Smooth muscle cell (in vitro differentiated cells): ENCODE measurements at regions not wholly inside any gene's neighbourhood (a gene's known extent, or its start where the extent isn't known, plus 50 kb on each side); places are given as distances from the start of the nearest gene placed in this dataset.

ENCODE experiments used
- DNase-seq: peaks from one replicate; lab custom pipeline; 2025; ENCODE audit not compliant: unreplicated experiment; lab: John Stamatoyannopoulos, UW
- H2AFZ ChIP-seq: fragments of 200-600 bp; sonication (generic); 2 replicates; pipeline ENCODE4 v1.6.0; 2016; ENCODE audit warnings: antibody characterized with exemption, low read depth, mild to moderate bottlenecking
- H3F3A ChIP-seq: fragments of 200-600 bp; sonication (generic); 2 replicates; pipeline ENCODE4 v1.6.0; 2017; ENCODE audit warnings: antibody characterized with exemption, low read depth
- H3K27ac ChIP-seq: fragments of 200-600 bp; sonication (generic); 2 replicates; pipeline ENCODE4 v1.5.1; 2016; ENCODE audit warnings: low read depth, mild to moderate bottlenecking
- H3K27me3 ChIP-seq: fragments of 200-600 bp; sonication (generic); 2 replicates; pipeline ENCODE4 v1.6.1; 2016; ENCODE audit warnings: low read depth, mild to moderate bottlenecking
- H3K36me3 ChIP-seq: fragments of 200-600 bp; sonication (generic); 2 replicates; pipeline ENCODE4 v1.5.1; 2016; ENCODE audit warnings: low read depth
- H3K4me1 ChIP-seq: fragments of 200-600 bp; sonication (generic); 2 replicates; pipeline ENCODE4 v1.5.1; 2016; ENCODE audit warnings: low read depth
- H3K4me2 ChIP-seq: fragments of 200-600 bp; sonication (generic); 2 replicates; pipeline ENCODE4 v1.6.0; 2016; ENCODE audit warnings: mild to moderate bottlenecking
- H3K4me3 ChIP-seq: fragments of 200-600 bp; sonication (generic); 2 replicates; pipeline ENCODE4 v1.5.1; 2016; ENCODE audit warnings: mild to moderate bottlenecking
- H3K79me2 ChIP-seq: fragments of 200-600 bp; sonication (generic); 2 replicates; pipeline ENCODE4 v1.6.0; 2016; ENCODE audit warnings: low read depth, mild to moderate bottlenecking
- H3K9ac ChIP-seq: fragments of 200-600 bp; sonication (generic); 2 replicates; pipeline ENCODE4 v1.6.0; 2016; ENCODE audit warnings: low read depth
- H3K9me3 ChIP-seq: fragments of 200-600 bp; sonication (generic); replicated peaks from 2 replicates; pipeline ENCODE4 v1.5.1; 2016; ENCODE audit warnings: low read depth
- H4K20me1 ChIP-seq: fragments of 200-600 bp; sonication (generic); 2 replicates; pipeline ENCODE4 v1.6.0; 2016; ENCODE audit warnings: low read depth
- CTCF ChIP-seq: fragments of 200-600 bp; sonication (generic); IDR thresholded peaks from 2 replicates; pipeline ENCODE4 v1.5.1; 2017; ENCODE audit warnings: borderline replicate concordance, mild to moderate bottlenecking, antibody characterized with exemption; ENCODE audit not compliant: insufficient read depth, poor library complexity, severe bottlenecking
- WGBS: methylation state at CpG from one replicate; pipeline ENCODE4 v1.1.7; 2016; ENCODE audit warnings: low lambda C conversion rate; 5-methylcytosine and 5-hydroxymethylcytosine counted together

- H3K36me3 ChIP-seq, result no peaks in the 10 kb centered on the region
- H3K9me3 ChIP-seq, result no peaks in the 10 kb centered on the region
- no peaks in the 10 kb centered on the region for H3K4me1 ChIP-seq
- H3K9ac ChIP-seq, result no peak overlapping the region
- H2AFZ ChIP-seq, result no peak overlapping the region
- no peak for TF ChIP-seq CTCF
- H3K4me3 ChIP-seq, result no peak overlapping the region
- no peaks in the 10 kb centered on the region for H3K79me2 ChIP-seq
- no peak overlapping the region for H3K27ac ChIP-seq
- 94% methylated on average over 1 of the region's 1 CpG for WGBS
- DNase-seq, result no peak
- no peaks in the 10 kb centered on the region for H4K20me1 ChIP-seq
- no peaks in the 10 kb centered on the region for H3F3A ChIP-seq
- H3K4me2 ChIP-seq, result no peak overlapping the region
- H3K27me3 ChIP-seq, result no peaks in the 10 kb centered on the region
Observed at GRCh38 chr4:117383468-117383867, 298.1 kb upstream of the TRAM1L1 start.

GRCh38 chr4:117385526-117385925 is 300.1 kb upstream of the TRAM1L1 start:
- WGBS, result 68% methylated on average over 1 of the region's 1 CpG
- no peak overlapping the region for H3K4me3 ChIP-seq
- no peak for DNase-seq
- no peaks in the 10 kb centered on the region for H3F3A ChIP-seq
- H3K27ac ChIP-seq, result no peak overlapping the region
- no peak for TF ChIP-seq CTCF
- no peaks in the 10 kb centered on the region for H3K4me1 ChIP-seq
- no peaks in the 10 kb centered on the region for H3K9me3 ChIP-seq
- H3K4me2 ChIP-seq, result no peak overlapping the region
- H4K20me1 ChIP-seq, result no peaks in the 10 kb centered on the region
- H3K36me3 ChIP-seq, result no peaks in the 10 kb centered on the region
- H2AFZ ChIP-seq, result no peak overlapping the region
- no peaks in the 10 kb centered on the region for H3K27me3 ChIP-seq
- no peak overlapping the region for H3K9ac ChIP-seq
- no peaks in the 10 kb centered on the region for H3K79me2 ChIP-seq

- Histone ChIP-seq H3K4me3 (no peak overlapping the region), H2AFZ (no peak overlapping the region), H3K36me3 (no peaks in the 10 kb centered on the region), H3F3A (no peaks in the 10 kb centered on the region), H3K79me2 (no peaks in the 10 kb centered on the region), H3K4me2 (no peak overlapping the region), H4K20me1 (no peaks in the 10 kb centered on the region), H3K9ac (no peak overlapping the region), H3K4me1 (no peaks in the 10 kb centered on the region), H3K27ac (no peak overlapping the region), H3K27me3 (no peaks in the 10 kb centered on the region), H3K9me3 (no peaks in the 10 kb centered on the region)
- TF ChIP-seq CTCF, result no peak
- 97% methylated on average over 2 of the region's 2 CpGs for WGBS
- DNase-seq, result no peak
Observed at GRCh38 chr4:117387072-117387471, 301.7 kb upstream of the TRAM1L1 start.

DNA sequence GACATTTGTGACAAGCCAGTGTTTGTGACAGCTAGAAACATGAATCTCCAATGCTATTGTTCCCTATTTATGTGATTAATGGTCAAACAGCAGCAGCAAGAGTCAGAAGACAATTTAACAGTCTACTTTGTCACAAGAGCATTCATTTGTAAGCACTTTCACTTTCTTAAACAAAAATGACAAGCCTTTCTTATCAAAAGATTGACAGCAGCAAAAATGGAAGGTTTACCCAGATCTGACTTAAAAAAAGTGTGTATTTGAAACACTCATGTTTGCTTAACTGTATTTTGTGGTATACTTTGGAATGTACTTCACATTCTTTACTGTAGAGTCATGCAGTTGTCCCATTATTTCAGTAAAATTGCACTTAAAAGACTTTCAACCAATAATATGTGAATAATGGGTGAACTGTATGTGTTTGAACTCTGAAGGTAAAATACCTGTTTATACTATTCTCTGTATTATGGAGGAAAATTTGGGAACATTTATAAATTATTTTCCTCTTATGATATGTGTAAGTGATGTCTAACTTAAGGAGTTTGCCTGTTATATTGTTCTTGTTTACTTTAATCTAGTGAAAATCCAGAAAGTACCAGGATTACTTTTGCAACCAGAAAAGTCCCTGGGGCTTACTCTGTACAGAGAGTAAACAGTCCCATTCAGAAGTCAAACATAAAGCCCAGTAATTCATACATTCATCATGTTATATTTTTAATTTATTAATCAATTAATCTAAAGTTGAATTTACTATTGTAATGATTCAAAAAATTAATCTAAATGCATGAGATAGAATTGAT is 314.9 kb upstream of the TRAM1L1 start:
- Histone ChIP-seq H3K4me1 (peaks cover 11% of the 10 kb centered on the region), H3K4me2 (peak overlapping the region; percentile 73), H4K20me1 (no peaks in the 10 kb centered on the region), H3K4me3 (no peak overlapping the region), H3K27me3 (no peaks in the 10 kb centered on the region), H3K9ac (no peak overlapping the region), H3K27ac (peak overlapping the region; percentile 55), H3K36me3 (no peaks in the 10 kb centered on the region), H3K79me2 (no peaks in the 10 kb centered on the region), H3F3A (no peaks in the 10 kb centered on the region), H3K9me3 (no peaks in the 10 kb centered on the region), H2AFZ (peak overlapping the region; percentile 19)
- TF ChIP-seq CTCF, result no peak
- DNase-seq, result no peak
